WERI-Rb-1 (cell line): ENCODE measurements at regions not wholly inside any gene's neighbourhood (a gene's known extent, or its start where the extent isn't known, plus 50 kb on each side); places are given as distances from the start of the nearest gene placed in this dataset.

Source experiments
- DNase-seq: peaks from one replicate; pipeline ENCODE4 v3.0.0-alpha.2; 2020
- H3K27ac ChIP-seq: fragments of 250-450 bp; sonication (Bioruptor Pico); 2 replicates; pipeline ENCODE4 v1.5.1; 2020; ENCODE audit warnings: mild to moderate bottlenecking, moderate library complexity
- H3K27me3 ChIP-seq: fragments of 250-450 bp; sonication (Bioruptor Pico); 2 replicates; pipeline ENCODE4 v1.5.1; 2021; ENCODE audit warnings: mild to moderate bottlenecking, low read depth, moderate library complexity; ENCODE audit not compliant: insufficient read depth, severe bottlenecking
- H3K36me3 ChIP-seq: fragments of 250-450 bp; sonication (Bioruptor Pico); 2 replicates; pipeline ENCODE4 v1.5.1; 2020; ENCODE audit warnings: mild to moderate bottlenecking, moderate library complexity
- H3K4me3 ChIP-seq: 2 replicates; pipeline ENCODE4 v1.5.1; 2011; ENCODE audit warnings: low read depth, mild to moderate bottlenecking, control low read depth, low read length
- H3K9me3 ChIP-seq: fragments of 250-450 bp; sonication (Bioruptor Pico); 2 replicates; pipeline ENCODE4 v1.5.1; 2021; ENCODE audit warnings: mild to moderate bottlenecking, moderate library complexity; ENCODE audit not compliant: severe bottlenecking
- CTCF ChIP-seq: IDR thresholded peaks from 2 replicates; pipeline ENCODE4 v1.5.1; 2011; ENCODE audit warnings: low read depth, mild to moderate bottlenecking, control low read depth, inconsistent platforms, low read length

DNA sequence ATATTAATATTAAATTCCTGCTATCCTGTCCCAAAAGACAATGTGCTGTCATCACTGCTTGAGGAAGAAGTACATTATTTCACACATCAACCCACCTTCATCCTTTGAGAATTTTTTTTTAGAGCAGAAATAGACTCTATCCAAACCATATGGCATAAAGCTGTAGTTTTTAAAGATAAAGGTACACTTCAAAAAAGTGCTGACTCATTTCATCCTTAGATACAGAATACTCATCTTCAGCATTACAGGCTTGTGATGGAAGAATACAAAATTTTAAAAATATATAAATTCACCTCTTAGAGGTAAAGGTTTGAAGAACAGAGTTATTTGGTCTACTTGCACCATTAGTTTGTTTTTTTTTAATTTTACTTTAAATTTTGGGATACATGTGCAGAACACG lies 126.7 kb upstream of the ERG start:
- Histone ChIP-seq H3K4me3 (no peak overlapping the region), H3K9me3 (no peaks in the 10 kb centered on the region), H3K36me3 (no peaks in the 10 kb centered on the region), H3K27me3 (no peaks in the 10 kb centered on the region), H3K27ac (no peak overlapping the region)
- TF ChIP-seq CTCF, result no peak
- no peak for DNase-seq

DNA sequence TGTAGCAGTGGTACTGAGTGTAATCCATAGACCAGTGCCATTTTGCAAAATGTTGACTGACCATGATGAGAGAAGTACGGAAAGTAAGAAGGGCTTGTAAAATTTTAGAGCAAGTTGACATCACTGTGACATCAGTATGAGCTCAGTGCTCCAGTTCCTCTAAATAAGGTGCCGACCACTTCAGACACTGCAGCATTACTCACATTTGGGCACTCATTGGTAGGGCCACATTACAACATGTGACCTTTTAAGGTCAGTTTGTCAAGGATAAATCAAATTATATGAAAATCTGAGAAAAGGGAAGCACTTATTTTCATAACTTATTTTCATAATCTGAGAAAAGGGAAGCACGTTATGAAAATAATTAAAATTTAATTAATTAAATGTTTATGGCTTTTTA lies 128.0 kb upstream of the ERG start:
- no peak for DNase-seq
- H3K9me3 ChIP-seq, result no peaks in the 10 kb centered on the region
- no peak for TF ChIP-seq CTCF

DNA sequence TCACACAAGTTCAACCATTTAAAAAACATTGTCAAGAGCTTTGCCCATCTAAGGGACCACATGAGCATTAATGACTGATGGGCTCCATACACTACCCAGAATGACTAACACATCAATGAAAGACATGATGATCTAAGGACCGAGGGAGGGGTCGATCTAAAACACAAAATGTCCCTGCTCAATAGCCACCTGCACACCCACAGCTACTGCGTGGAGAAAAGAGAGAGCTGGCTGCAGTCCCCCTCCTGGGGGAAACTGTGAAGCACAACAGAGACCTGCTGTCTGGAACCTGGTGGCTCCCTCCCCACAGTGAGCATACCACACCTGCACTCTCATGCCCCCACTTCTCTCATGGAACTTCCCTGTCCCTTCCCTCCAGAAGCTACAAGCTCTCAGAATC lies 130.1 kb upstream of the ERG start:
- Histone ChIP-seq H3K4me3 (no peak overlapping the region), H3K27ac (no peak overlapping the region), H3K27me3 (no peaks in the 10 kb centered on the region), H3K36me3 (no peaks in the 10 kb centered on the region), H3K9me3 (no peaks in the 10 kb centered on the region)
- DNase-seq, result no peak
- TF ChIP-seq CTCF, result peak; percentile 63

More for the DNA sequence above, 128.0 kb upstream of the ERG start:
- H3K4me3 ChIP-seq, result no peak overlapping the region
- no peak overlapping the region for H3K27ac ChIP-seq
- no peaks in the 10 kb centered on the region for H3K36me3 ChIP-seq
- H3K27me3 ChIP-seq, result no peaks in the 10 kb centered on the region

DNA sequence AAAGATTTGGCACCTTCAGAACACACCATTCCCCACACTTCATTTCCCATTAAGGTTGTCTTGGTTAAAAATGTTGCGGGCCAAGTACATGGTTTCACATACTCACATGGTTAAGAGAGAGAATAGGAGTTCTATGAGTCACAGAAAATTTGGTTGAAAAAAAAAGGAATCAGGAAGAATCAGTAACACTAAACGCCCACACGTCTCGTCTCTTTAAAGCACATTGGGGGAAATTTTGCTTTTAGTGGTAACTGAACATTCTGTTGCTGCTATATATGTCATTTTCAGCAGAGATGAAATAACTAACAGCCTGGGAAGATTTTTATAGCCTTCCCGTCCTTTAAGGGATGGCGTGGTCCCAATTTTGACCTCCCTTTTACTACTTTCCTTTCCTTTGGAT lies 132.9 kb upstream of the ERG start:
- Histone ChIP-seq H3K4me3 (no peak overlapping the region), H3K9me3 (no peaks in the 10 kb centered on the region), H3K36me3 (no peaks in the 10 kb centered on the region), H3K27ac (no peak overlapping the region), H3K27me3 (no peaks in the 10 kb centered on the region)
- DNase-seq, result no peak
- no peak for TF ChIP-seq CTCF

DNA sequence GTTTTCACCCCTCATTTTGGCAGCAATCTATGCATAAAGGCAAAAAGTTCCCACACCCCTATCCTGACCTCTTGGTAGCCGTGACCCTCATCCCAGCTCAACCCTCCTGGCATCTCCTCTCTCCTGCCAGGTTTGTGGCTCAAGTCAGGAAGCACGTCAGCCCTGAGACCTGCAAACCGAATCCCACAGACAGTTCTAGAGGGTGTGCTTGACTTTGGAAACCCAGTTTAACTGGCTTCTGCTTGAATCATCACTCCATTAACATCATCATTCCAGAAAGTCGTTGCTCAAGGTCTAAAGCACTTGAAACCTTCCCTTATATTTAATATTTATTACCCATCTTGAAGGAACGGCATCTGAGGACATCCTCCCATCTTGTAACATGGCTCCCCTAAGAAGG lies 133.4 kb upstream of the ERG start:
- Histone ChIP-seq H3K4me3 (no peak overlapping the region), H3K27ac (no peak overlapping the region), H3K36me3 (no peaks in the 10 kb centered on the region), H3K9me3 (no peaks in the 10 kb centered on the region), H3K27me3 (no peaks in the 10 kb centered on the region)
- TF ChIP-seq CTCF, result no peak
- no peak for DNase-seq

GRCh38 chr21:38637161-38637560 lies 138.9 kb upstream of the ERG start:
- H3K27me3 ChIP-seq, result no peaks in the 10 kb centered on the region
- no peak overlapping the region for H3K27ac ChIP-seq
- no peak for DNase-seq
- no peak for TF ChIP-seq CTCF
- H3K36me3 ChIP-seq, result no peaks in the 10 kb centered on the region
- H3K9me3 ChIP-seq, result no peaks in the 10 kb centered on the region
- no peak overlapping the region for H3K4me3 ChIP-seq
